ENCODE measurements at regions not wholly inside any gene's neighbourhood (a gene's known extent, or its start where the extent isn't known, plus 50 kb on each side); places are given as distances from the start of the nearest gene placed in this dataset.

- TF ChIP-seq, protein P1, sequence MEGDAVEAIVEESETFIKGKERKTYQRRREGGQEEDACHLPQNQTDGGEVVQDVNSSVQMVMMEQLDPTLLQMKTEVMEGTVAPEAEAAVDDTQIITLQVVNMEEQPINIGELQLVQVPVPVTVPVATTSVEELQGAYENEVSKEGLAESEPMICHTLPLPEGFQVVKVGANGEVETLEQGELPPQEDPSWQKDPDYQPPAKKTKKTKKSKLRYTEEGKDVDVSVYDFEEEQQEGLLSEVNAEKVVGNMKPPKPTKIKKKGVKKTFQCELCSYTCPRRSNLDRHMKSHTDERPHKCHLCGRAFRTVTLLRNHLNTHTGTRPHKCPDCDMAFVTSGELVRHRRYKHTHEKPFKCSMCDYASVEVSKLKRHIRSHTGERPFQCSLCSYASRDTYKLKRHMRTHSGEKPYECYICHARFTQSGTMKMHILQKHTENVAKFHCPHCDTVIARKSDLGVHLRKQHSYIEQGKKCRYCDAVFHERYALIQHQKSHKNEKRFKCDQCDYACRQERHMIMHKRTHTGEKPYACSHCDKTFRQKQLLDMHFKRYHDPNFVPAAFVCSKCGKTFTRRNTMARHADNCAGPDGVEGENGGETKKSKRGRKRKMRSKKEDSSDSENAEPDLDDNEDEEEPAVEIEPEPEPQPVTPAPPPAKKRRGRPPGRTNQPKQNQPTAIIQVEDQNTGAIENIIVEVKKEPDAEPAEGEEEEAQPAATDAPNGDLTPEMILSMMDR (IDR thresholded peaks at IDR 0.05) = no peak
- no peak for TF ChIP-seq POLR2A (IDR thresholded peaks at IDR 0.05)
These were observed 680.2 kb upstream of the GHITM start for GRCh38 chr10:83459124-83459523.

Data from prostate gland (tissue), 2 donors.